ENCODE measurements at regions not wholly inside any gene's neighbourhood (a gene's known extent, or its start where the extent isn't known, plus 50 kb on each side); places are given as distances from the start of the nearest gene placed in this dataset.
"Not testable (repeated sequence)": the region's sequence is repeated elsewhere in the genome, so short reads cannot be mapped to it uniquely, and the experiment has no call there.

- no peak for DNase-seq
Observed at GRCh38 chr10:78602201-78602932, 466.4 kb upstream of the ZMIZ1 start.

- no peak for DNase-seq
Observed at GRCh38 chr10:78604286-78604685, 464.5 kb upstream of the ZMIZ1 start.

DNA sequence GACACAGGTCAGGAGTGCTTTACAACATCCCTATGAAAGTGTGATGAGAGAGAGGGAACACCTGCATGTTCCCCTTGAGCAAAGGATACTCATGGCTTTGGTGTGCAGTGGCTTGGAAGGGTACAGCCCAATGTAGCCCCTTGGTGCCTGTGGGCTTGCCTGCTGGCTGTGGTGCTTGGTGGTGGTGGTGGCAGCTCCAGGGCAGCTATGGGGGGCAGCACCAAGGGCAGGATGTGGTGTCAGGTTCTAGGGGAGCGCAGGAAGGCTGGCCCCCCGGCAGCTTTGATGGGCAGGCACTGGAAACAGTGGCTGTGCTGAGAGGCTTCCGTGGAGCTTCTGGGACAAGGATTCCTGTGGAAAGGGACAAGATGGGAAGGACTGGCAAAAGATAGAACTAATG, 464.0 kb upstream of the ZMIZ1 start:
- DNase-seq = no peak

GRCh38 chr10:78605800-78606350, 462.9 kb upstream of the ZMIZ1 start:
- DNase-seq = no peak

- not testable (repeated sequence) for DNase-seq
Observed at GRCh38 chr10:78606766-78607165, 462.0 kb upstream of the ZMIZ1 start.

DNA sequence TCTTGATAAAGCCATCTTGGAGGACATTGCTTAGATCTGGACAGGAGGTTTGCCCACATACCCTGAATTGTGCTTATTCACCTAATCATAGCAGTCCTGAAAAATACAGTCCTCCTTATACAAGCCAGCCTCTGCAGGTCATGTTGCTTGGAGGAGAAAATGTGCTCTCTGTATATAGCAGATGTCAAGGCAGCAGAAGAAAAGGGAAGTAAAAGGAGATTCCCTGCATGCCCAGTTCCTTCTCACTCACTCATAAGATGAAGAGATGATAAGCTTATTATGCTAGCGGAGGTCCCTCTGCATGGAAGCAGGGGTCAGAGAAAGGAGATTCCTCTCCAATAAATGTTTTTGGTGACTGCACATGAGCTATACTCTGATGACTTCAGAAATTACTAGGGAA, 458.8 kb upstream of the ZMIZ1 start:
- no peak for DNase-seq

GRCh38 chr10:78613132-78613531, 455.6 kb upstream of the ZMIZ1 start:
- no peak for DNase-seq

DNA sequence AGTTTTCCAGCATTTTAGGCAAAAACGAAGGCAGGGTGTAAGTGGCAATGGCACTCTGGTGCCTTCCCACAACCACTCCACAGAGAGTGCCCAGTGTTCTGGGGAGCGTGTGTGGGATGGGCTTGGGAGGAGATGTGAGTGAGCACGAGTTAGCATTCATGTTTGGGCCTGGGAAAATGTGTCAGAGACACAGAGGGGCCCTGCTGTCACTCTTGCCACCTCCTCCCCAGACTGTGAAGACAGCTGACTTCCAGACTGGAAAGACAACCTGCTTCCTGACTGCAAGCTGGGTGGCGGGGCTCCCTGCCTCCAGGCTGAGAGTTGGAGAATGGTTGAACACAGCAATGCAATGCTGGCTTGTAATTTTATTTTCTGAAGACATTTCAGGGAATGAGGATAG, 454.5 kb upstream of the ZMIZ1 start:
- DNase-seq = no peak

GRCh38 chr10:78614744-78615143, 454.0 kb upstream of the ZMIZ1 start:
- no peak for DNase-seq

DNA sequence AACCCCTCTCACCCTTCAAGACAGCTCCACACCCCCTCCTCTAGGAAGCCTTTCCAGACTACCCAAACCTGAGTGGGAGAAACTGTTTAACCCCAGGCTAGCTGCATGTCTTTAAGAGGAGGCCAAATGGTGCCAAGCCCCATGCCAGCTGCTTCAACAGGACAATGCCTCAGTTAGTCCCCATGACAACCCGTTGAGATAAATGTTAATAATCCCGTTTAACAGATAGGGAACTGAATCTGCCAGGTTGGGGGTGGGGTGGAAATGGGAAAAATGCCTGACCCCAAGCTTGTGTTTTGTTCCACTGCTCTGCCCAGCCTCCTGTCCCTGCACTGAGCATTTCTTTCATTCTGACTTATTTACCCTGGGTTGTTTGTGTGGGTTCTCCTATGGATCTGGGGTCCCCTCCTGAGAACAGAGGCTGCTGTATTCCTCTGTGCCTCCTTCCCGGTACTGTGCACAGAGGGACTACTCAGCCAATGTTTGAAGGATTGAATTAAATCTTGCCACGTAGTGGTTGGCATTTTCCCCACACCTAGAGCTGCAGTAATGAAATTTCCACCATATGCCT, 452.6 kb upstream of the ZMIZ1 start:
- no peak for DNase-seq

GRCh38 chr10:78617115-78617514, 451.7 kb upstream of the ZMIZ1 start:
- no peak for DNase-seq

- DNase-seq = no peak
Observed at GRCh38 chr10:78617631-78618030, 451.1 kb upstream of the ZMIZ1 start.

GRCh38 chr10:78618050-78618449, 450.7 kb upstream of the ZMIZ1 start:
- no peak for DNase-seq

GRCh38 chr10:78619115-78619851, 449.5 kb upstream of the ZMIZ1 start:
- DNase-seq = no peak

DNA sequence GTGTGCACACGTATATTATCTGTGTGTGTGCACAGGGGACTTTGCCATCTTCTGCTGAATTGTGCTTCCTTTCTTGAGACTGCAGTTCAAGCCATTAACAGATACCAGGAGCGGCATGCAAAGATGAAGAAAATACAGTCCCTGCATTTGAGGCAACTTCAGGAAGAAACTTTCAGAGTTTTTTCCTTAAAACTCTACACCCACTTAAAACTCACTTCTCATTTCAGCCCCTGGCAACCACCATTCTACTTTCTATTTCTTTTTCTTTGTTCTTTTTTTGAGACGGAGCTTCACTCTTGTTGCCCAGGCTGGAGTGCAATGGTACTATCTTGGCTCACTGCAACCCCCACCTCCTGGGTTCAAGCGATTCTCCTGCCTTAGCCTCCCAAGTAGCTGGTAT, 448.9 kb upstream of the ZMIZ1 start:
- no peak for DNase-seq

- DNase-seq = no peak
Observed at GRCh38 chr10:78620985-78621799, 447.6 kb upstream of the ZMIZ1 start.

DNA sequence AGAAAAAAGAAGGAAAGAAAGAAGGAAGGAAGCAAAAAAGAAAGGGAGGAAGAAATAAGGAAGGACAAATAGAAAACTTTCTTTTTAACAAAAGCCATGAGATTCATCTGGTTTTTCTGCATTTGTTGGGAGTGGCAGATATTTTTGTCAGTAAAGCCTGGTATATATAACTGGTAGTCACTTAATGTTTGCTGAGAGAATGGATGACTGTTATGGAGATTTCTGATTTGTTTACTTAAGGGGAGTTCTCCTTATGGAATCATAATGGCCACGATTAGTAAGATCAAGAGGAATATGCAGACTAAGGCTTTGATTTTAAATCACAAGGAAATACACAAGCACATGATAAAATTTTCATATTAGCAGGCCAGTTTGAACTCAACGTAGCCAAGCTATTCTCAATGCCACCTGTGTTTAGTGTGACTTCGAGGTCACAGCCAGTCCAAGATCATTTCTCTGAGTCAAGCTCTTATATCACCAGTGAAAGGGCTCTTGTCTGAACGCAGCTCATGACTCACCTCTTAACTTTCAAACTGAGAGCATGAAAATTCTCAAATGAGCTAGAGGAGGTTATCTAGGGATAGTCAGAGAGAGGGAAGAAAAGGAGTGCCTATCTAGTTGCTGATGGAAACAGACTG, 445.1 kb upstream of the ZMIZ1 start:
- no peak for DNase-seq

DNA sequence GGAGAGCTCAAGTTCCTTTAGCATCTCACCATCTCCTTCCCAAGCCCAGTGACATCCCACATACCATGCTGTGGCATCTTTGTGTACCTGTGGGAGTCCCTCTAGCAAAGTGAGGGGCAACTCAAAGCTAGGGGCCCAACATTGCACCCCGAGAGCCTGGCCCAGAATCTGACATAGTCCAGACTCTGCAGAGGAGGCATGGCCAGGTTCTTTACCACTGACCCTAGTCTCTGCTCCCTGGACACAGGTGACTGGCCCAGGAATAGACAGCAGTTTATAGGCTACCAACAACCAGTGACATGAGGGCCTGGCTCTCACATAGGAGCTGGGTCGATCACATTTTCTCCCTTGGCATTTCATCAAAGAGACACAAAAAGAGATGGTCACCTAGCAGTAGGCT, 444.0 kb upstream of the ZMIZ1 start:
- DNase-seq = no peak

DNA sequence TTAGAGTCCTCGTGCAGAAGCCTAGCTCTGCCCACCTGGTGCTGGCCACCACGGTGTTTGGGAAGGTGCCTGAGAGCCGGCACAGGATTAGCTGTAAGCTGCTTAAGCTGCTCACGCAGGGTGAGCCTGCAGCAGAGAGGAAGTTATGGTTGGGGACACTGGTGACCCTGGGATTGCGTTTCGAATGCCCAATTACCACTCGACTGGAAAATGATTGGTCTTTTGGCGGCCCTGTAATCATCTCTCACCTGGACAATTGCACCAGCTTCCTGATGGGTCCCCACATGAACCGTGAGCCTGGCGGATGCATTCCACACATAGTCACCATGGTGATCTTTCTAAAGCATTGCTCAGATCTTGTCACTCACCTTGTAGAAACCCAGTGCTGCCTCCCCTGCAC, 442.3 kb upstream of the ZMIZ1 start:
- DNase-seq = no peak

DNA sequence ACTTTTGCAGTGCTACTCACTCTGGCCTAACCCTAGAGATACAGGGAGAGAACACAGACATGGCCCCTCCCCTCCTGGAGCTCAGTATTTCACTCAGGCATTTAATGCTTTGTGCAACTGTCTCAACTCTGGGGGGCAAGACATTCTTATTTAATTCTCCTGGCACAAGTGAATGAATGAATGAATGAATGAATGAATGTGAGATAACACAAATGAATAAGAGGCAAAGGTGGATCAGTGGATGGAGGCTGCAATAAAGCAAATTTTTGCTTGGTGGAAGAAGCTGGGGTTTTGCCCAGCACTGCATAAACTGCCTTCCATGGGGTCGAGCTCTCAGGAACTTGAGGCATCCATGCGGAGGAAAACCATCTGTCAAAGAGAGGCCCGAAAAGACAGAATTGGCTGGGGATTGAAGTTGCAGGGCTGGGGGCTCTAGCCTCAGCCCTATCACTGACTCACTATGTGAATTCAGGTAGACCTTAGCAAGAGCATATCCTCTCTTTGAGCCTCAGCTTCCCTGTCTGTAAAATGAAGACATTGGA, 441.4 kb upstream of the ZMIZ1 start:
- DNase-seq = no peak

GRCh38 chr10:78628976-78629375, 439.8 kb upstream of the ZMIZ1 start:
- DNase-seq = no peak

DNA sequence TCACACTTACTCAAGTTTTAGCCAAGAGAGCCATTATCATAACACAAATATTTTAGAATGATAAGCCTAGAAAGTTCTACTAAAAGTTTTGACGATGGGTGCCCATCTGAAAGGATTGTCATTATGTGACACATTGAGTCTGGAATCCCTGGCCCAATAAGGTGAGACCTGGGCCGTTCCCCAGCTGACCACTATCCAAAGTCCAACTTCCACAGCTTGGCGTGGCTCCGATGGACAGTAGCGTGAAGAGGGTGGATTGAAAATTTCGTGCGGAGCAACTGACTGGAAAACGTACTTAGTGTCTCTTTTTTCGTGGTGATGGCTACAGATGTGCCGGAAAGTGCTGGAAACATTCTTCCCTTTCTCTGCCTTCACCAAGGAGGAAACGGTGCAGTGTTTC, 439.0 kb upstream of the ZMIZ1 start:
- no peak for DNase-seq
